D721Med (cell line): ENCODE measurements at regions not wholly inside any gene's neighbourhood (a gene's known extent, or its start where the extent isn't known, plus 50 kb on each side); places are given as distances from the start of the nearest gene placed in this dataset.

ENCODE experiments used
- DNase-seq: peaks from one replicate; pipeline ENCODE4 v3.0.0; 2011; ENCODE audit warnings: low spot score; ENCODE audit not compliant: insufficient read length
- FAIRE-seq: peaks from 2 replicates; lab custom pipeline; 2011; peaks lifted over from hg19 to GRCh38; lab: Jason Lieb, UNC
- CTCF ChIP-seq: IDR thresholded peaks from 2 replicates; pipeline ENCODE4 v1.5.1; 2012; ENCODE audit warnings: mild to moderate bottlenecking, control low read depth; ENCODE audit not compliant: insufficient read depth; ENCODE audit errors: missing control alignments

DNA sequence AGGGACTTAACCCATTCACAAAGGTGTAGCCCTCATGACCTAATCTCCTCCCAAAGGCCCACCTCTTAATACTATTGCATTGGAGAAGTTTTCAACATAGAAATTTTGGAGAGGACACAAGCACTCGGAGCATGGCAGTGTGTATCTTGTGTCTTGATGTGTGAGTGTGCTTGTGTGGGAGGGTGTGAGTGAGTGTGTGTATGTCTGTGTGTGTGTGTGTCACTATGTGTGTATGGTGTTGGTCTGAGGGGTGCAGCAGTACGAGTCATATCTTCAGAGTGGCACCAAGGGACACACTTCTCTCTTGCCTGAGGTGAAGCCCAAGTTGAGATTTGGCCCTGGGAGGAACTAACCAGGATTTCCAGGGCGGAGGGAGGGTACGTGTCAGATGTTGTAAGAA lies 73.7 kb downstream of the NAV1 start:
- no peak for DNase-seq
- no peak for FAIRE-seq
- TF ChIP-seq CTCF = no peak

- FAIRE-seq (no peak), DNase-seq (no peak)
- TF ChIP-seq CTCF = no peak
These were observed 75.5 kb downstream of the NAV1 start for GRCh38 chr1:201614262-201615015.

GRCh38 chr1:201617157-201617556 lies 78.2 kb downstream of the NAV1 start:
- FAIRE-seq = no peak
- no peak for DNase-seq
- TF ChIP-seq CTCF = no peak

DNA sequence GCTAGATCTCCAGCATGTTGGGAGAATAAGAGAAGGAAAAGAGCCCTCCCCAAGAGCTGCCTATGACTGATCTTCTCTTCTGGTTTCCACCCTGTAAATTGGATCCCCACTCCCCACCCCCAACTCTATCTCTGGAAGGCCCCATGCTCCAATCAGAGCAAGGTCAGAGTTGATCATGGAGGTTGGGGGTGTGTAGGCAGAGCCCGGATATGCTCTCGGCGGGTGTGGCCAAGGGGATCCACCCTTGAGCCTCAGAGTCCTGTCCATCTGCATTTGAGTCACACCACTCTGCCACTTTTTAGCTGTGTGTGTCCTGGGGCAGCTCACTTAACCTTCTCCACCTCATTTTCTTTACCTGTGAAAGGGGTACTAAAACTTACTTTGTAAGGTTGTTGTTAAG lies 79.5 kb downstream of the NAV1 start:
- DNase-seq (no peak), FAIRE-seq (no peak)
- no peak for TF ChIP-seq CTCF

- DNase-seq (no peak), FAIRE-seq (no peak)
- TF ChIP-seq CTCF = no peak
These were observed 80.0 kb downstream of the NAV1 start for GRCh38 chr1:201618905-201619304.

- DNase-seq (no peak), FAIRE-seq (no peak)
- no peak for TF ChIP-seq CTCF
These were observed 80.6 kb downstream of the NAV1 start for GRCh38 chr1:201619513-201619912.

DNA sequence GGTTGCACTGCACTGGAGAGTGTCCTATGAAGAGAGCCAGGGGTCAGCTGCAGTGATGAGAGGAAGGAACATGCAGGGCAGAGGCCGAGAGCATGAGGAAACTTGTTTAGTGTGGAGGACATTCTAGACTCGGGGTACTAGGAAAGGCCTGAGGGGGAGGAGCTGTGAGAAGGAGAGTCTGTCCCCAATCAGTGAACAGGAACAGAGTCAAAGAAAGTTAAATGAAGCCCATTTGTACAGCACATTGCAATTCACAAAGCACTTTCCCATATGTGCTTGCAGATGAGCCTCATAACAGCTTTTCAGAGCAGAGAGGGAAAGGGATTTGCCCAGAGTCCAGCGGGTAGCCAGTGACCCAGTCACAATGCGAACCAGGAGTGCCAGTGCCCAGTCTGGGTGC lies 83.4 kb downstream of the NAV1 start:
- FAIRE-seq (no peak), DNase-seq (no peak)
- TF ChIP-seq CTCF = no peak
